Stomach (tissue), 4 donors: ENCODE measurements at regions not wholly inside any gene's neighbourhood (a gene's known extent, or its start where the extent isn't known, plus 50 kb on each side); places are given as distances from the start of the nearest gene placed in this dataset.

Experiments
- CTCF ChIP-seq, 7 experiments: fragments of 450-650 bp in 4 of 7; fragments of 200-600 bp in 3 of 7; sonication (generic) in 3 of 7; IDR thresholded peaks; one replicate each; pipeline ENCODE4 v1.5.1; 2016 to 2019; ENCODE audit warnings: antibody characterized with exemption in 7 of 7, control low read depth in 2 of 7, mild to moderate bottlenecking in 1 of 7
- POLR2A ChIP-seq, 4 donors: fragments of 450-650 bp; IDR thresholded peaks; one replicate each; pipeline ENCODE4 v1.6.1; 2016; ENCODE audit warnings: antibody characterized with exemption in 4 of 4, control low read depth in 2 of 4, mild to moderate bottlenecking in 1 of 4, moderate library complexity in 1 of 4

DNA sequence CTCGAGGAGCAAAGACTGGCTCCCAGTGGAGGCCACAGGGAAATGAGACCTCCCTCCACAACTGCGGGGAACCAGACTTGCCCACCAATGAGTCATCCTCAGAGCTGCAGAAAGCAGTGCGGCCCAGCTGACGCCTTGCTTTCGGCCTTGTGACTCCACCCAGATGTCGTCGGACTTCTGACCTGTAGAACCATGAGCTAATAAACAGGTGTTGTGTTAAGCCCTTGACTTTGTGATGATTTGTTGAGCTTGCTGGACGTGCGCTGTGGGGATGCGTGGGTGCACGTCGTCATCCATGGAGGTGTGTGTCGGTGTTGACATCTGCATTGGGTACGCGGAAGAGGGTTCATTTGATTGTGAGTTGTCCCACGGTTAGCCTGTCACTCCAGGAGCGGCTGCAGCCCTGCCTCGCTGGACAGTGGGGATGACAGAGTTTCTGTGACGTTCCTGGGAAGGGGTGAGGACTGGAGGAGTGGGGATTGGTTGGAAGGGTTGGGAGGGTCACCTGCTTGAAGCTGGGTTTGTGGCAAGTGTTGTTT lies 154.1 kb downstream of the SH3BP4 start:
- TF ChIP-seq POLR2A (IDR thresholded peaks at IDR 0.05) (no peak), CTCF (IDR thresholded peaks at IDR 0.05) (no peak)
